Mesodermal cell (in vitro differentiated cells): ENCODE measurements at regions not wholly inside any gene's neighbourhood (a gene's known extent, or its start where the extent isn't known, plus 50 kb on each side); places are given as distances from the start of the nearest gene placed in this dataset.
"Not testable (repeated sequence)": the region's sequence is repeated elsewhere in the genome, so short reads cannot be mapped to it uniquely, and the experiment has no call there.

Source experiments
- H3K27ac ChIP-seq: 2 replicates; pipeline ENCODE4 v1.7.0; 2013; ENCODE audit warnings: mild to moderate bottlenecking, low read depth, low read length, moderate library complexity; ENCODE audit not compliant: severe bottlenecking
- H3K36me3 ChIP-seq: 2 replicates; pipeline ENCODE4 v1.7.1; 2013; ENCODE audit warnings: mild to moderate bottlenecking, low read length, moderate library complexity; ENCODE audit not compliant: control insufficient read depth, insufficient read depth
- H3K4me1 ChIP-seq: one replicate; pipeline ENCODE4 v1.7.1; 2013; ENCODE audit warnings: mild to moderate bottlenecking, low read length; ENCODE audit not compliant: insufficient read depth, control insufficient read depth, poor library complexity, severe bottlenecking
- H3K4me3 ChIP-seq: 2 replicates; pipeline ENCODE4 v1.7.0; 2013; ENCODE audit warnings: low read length, control low read depth, mild to moderate bottlenecking; ENCODE audit not compliant: insufficient read depth, poor library complexity, severe bottlenecking; ENCODE audit errors: extremely low read depth
- H3K9me3 ChIP-seq: 2 replicates; pipeline ENCODE4 v1.7.1; 2013; ENCODE audit warnings: mild to moderate bottlenecking, low read length, moderate library complexity; ENCODE audit not compliant: control insufficient read depth
- WGBS, 2 experiments: methylation state at CpG; one replicate each; pipeline ENCODE4 v1.1.5; 2013; ENCODE audit warnings: missing lambda C conversion rate in 2 of 2; ENCODE audit not compliant: insufficient coverage in 2 of 2; 5-methylcytosine and 5-hydroxymethylcytosine counted together

DNA sequence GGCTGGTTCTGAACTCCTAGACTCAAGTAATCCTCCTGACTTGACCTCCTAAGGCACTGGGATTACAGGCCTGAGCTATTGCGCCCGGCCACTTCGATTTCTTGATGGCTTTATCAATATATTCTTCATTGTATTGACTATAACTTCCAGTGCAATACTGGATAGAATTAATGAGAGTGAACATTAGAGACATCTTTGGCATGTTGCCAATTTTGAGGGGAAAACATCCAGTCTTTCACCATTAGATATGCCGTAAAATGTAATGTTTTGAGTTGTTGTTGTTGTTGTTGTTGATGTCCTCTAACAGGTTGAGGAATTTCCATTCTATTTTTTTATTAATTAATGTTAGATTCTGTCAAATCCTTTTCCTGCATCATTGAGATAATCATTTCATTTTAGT lies 578.9 kb downstream of the ZWINT start:
- H3K27ac ChIP-seq, result no peak overlapping the region
- no peaks in the 10 kb centered on the region for H3K36me3 ChIP-seq
- no peaks in the 10 kb centered on the region for H3K9me3 ChIP-seq
- no peaks in the 10 kb centered on the region for H3K4me1 ChIP-seq
- no CpG with 5 or more reads among the region's 4 CpGs for WGBS, 2 experiments
- no peak overlapping the region for H3K4me3 ChIP-seq

DNA sequence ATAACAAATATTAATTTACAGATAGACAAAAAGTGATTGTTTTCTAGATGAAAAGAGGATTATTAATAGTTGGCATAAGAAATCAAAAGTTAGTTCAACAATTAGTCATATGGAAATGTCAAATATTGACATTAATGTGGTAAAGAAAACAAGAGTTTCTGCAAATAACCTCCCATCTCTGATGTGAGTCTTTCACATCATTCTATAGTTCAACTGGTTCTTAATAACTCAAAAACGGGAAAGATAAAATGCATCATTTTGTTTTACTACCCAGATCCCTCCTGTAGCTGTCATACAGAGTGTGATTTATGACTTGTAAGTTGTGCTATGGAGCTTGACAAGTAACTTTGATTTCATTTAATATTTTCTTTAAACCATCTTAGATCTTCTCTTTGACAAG lies 594.8 kb downstream of the ZWINT start:
- no peaks in the 10 kb centered on the region for H3K36me3 ChIP-seq
- H3K9me3 ChIP-seq, result no peaks in the 10 kb centered on the region
- H3K4me3 ChIP-seq, result no peak overlapping the region
- no CpG with 5 or more reads among the region's 1 CpG for WGBS, 2 experiments
- no peaks in the 10 kb centered on the region for H3K4me1 ChIP-seq
- H3K27ac ChIP-seq, result no peak overlapping the region

DNA sequence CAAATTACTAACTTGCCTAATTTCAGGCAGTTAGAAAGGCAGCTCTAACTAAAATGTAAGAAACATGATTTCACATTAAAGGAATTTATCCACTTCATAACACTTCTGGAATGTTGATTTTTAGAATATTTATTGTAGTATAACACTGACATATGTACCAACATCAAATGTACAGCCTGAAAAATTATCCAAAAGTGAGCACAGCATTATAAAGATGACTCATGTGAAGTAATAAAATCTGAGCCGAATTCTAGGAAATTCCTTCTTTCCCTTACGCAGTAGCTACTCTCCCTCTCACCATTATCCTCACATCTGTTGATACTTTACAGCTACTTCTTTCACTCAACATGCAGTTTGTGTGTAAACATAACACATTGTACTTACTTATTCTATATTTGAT lies 610.6 kb downstream of the ZWINT start:
- H3K36me3 ChIP-seq, result no peaks in the 10 kb centered on the region
- no peaks in the 10 kb centered on the region for H3K9me3 ChIP-seq
- no peak overlapping the region for H3K4me3 ChIP-seq
- H3K27ac ChIP-seq, result no peak overlapping the region
- 80% methylated on average over 1 of the region's 2 CpGs; no CpG with 5 or more reads in 1 of the 2 experiments for WGBS, 2 experiments
- H3K4me1 ChIP-seq, result no peaks in the 10 kb centered on the region

DNA sequence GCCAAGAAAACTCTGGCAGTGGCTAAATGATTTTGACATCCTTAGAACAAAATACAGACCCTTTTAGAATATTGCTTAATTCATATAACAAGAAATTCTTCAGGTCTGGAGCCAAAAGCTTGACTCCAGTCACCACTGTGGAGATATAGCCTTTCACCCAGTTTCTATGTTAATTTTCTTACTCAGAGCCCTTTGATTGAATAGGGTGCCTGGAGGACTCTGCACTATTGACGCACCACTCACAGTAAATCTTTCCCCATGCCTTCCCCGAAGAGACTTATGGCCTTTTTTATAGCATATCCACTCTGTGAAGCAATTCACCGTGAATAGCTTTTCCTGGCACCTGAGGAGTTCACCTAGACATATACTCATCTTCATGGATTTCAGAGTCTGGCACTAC lies 613.8 kb downstream of the ZWINT start:
- 68 to 71% methylated on average over 3 of the region's 3 CpGs for WGBS, 2 experiments
- Histone ChIP-seq H3K36me3 (no peaks in the 10 kb centered on the region), H3K4me3 (no peak overlapping the region), H3K9me3 (no peaks in the 10 kb centered on the region), H3K4me1 (no peaks in the 10 kb centered on the region), H3K27ac (no peak overlapping the region)

DNA sequence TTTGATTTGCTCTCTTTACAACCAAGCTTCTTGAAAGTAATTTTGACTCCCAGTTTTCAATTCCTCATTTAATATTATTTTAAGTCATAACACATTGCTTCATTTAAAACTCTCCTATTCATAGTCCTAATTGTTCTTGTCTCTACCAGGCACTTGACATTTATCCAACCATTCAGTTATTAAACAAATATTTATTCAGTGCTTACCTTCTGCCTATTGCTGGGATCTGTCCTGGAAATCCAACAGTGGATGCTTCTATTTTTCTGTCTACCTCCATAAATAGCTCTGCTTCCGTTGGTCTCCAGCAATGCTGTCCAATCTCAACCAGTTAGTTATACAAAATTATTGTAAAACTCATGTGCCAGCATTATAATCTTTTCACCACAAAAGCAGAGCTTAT lies 615.1 kb downstream of the ZWINT start:
- Histone ChIP-seq H3K9me3 (no peaks in the 10 kb centered on the region), H3K36me3 (no peaks in the 10 kb centered on the region), H3K4me3 (no peak overlapping the region), H3K4me1 (no peaks in the 10 kb centered on the region), H3K27ac (no peak overlapping the region)
- WGBS, 2 experiments, result 86% methylated on average over 1 of the region's 1 CpG; no CpG with 5 or more reads in 1 of the 2 experiments

DNA sequence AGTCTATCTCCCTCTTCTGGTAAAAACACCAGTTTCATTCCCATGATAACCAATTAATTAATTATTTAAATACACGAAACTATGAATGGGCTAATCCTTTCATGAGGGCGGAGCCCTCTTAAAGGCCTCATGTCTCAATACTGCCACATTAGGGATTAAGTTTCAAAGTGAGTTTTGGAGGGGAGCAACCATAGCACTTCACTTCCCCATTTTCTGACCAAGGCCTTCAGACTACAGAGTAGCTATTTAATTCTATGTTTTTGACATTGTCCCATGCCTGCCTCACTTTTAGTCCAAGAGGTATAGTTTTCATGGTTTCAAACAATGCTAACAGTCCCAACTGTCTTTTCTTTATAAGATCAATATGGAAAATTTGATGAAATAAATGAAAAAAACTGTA lies 618.6 kb downstream of the ZWINT start:
- H3K4me3 ChIP-seq, result no peak overlapping the region
- no peak overlapping the region for H3K27ac ChIP-seq
- no CpG with 5 or more reads among the region's 2 CpGs for WGBS, 2 experiments
- no peaks in the 10 kb centered on the region for H3K9me3 ChIP-seq
- no peaks in the 10 kb centered on the region for H3K36me3 ChIP-seq
- no peaks in the 10 kb centered on the region for H3K4me1 ChIP-seq

DNA sequence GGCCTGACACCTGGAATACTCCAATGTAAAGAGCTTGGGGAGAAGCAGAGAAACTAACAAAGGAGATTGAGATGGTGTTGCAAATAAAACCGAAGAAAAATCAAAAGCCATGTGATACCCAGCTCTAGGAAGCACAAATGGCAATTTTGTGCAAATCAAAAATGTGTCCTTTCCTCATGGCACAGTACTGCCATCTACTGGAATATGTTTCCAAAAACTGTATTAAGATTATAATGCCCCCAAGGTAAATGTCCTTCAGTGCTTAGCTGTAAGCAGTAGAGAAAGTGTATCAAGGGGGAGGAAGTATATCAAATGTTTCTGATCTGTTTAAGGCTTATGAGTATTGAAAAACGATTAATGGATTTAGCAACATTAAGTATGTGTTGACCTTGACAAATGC lies 620.3 kb downstream of the ZWINT start:
- not testable (repeated sequence) for H3K4me1 ChIP-seq, H3K27ac ChIP-seq, H3K4me3 ChIP-seq, H3K9me3 ChIP-seq, H3K36me3 ChIP-seq
- WGBS, 2 experiments, result 0 to 17% methylated on average over 1 of the region's 2 CpGs

DNA sequence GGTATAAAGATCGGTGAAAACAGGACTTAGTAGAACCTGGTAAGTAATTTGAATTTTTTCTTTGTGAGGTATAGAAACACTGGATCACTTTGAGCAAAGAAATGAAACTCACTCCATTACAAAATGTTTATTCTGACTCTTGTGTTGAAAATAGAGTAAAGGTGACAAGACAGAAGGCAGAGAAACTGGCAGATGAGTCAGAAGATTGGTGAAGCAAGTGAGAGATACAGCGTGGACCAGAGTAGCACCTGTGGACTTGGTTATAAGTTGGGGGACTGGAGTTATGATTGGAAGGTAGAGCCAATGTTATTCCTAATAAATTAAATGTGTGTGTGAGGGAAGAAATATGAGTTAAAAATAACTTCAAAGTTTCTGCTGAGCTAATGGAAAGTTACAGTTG lies 620.9 kb downstream of the ZWINT start:
- no peak overlapping the region for H3K27ac ChIP-seq
- H3K4me1 ChIP-seq, result no peaks in the 10 kb centered on the region
- WGBS, 2 experiments, result 94 to 100% methylated on average over 2 of the region's 2 CpGs
- no peaks in the 10 kb centered on the region for H3K9me3 ChIP-seq
- no peaks in the 10 kb centered on the region for H3K36me3 ChIP-seq
- H3K4me3 ChIP-seq, result no peak overlapping the region

DNA sequence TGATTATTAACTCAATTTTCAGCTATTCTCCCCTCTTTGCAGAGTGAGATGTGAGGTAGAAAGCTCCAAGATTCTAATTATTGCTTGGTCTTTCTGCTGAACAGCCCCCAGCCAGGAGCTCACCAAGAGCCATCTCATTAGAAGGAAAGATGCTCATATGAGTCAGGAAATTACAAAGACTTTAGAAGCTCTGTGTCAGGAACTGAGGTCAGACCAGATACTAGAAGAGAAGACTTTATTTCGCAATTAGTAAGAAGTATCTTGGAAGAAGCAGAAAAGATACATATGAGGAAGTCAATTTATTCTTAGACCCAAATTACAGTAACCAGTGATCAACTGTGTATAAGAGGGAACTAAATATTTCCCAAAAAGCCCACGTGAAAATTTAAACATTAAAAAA lies 626.9 kb downstream of the ZWINT start:
- no peaks in the 10 kb centered on the region for H3K36me3 ChIP-seq
- H3K4me3 ChIP-seq, result no peak overlapping the region
- no CpG with 5 or more reads among the region's 2 CpGs for WGBS, 2 experiments
- no peaks in the 10 kb centered on the region for H3K9me3 ChIP-seq
- H3K27ac ChIP-seq, result no peak overlapping the region
- no peaks in the 10 kb centered on the region for H3K4me1 ChIP-seq

DNA sequence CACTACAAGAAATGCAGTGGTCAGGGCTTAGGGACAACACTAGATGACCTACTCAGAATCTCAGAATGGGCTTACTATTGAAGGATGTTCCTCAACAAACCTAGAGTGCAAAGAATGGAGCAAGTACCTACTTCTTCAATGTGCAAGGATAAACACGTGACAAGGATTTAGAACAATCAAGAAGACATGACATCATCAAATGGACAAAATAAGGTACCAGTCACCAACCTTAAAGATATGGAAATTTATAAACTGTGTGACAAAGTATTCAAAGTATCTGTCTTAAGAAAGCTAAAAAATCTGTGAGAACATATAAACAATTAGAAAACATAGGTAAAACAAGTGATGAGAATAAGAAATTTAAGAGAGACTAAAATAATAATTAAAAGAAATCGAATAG lies 656.1 kb downstream of the ZWINT start:
- Histone ChIP-seq H3K4me1 (no peaks in the 10 kb centered on the region), H3K4me3 (no peak overlapping the region), H3K9me3 (no peaks in the 10 kb centered on the region), H3K27ac (no peak overlapping the region), H3K36me3 (no peaks in the 10 kb centered on the region)
- WGBS, 2 experiments, result no CpG with 5 or more reads among the region's 2 CpGs

DNA sequence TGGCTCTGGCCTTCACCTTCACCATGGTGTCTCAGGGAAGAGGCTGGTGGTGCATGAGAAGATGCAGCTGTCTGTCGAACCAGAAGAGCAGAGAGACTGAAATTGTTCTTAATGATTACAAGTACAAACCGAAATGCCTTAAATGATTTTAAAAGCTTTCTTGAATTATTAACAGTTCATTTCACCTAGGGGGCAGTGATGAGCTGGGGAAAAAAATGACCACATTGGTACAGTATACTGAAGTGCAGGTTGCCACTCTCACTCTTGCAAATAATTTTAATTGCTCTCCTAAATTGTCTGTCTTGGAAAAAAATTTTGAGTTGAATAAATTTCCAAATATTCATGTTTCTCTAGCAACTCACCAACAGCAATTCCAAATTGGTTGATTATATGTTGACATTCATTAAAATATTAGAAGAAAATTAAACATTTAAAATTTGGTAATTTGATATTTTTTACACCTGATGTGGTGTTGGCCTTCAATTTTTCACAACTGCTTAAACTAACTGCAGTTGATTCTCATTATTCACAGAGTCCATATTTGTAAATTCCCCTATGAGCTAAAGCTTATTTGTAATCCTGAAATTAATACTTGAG lies 692.6 kb downstream of the ZWINT start:
- Histone ChIP-seq H3K4me1 (no peaks in the 10 kb centered on the region), H3K27ac (no peak overlapping the region), H3K9me3 (no peaks in the 10 kb centered on the region), H3K4me3 (no peak overlapping the region), H3K36me3 (no peaks in the 10 kb centered on the region)
- WGBS, 2 experiments, result no CpG with 5 or more reads among the region's 2 CpGs
